ENCODE measurements at regions not wholly inside any gene's neighbourhood (a gene's known extent, or its start where the extent isn't known, plus 50 kb on each side); places are given as distances from the start of the nearest gene placed in this dataset.
A peak's percentile ranks its signal among the peaks of the same experiment; 100 is the strongest.
"Not testable (repeated sequence)": the region's sequence is repeated elsewhere in the genome, so short reads cannot be mapped to it uniquely, and the experiment has no call there.

DNA sequence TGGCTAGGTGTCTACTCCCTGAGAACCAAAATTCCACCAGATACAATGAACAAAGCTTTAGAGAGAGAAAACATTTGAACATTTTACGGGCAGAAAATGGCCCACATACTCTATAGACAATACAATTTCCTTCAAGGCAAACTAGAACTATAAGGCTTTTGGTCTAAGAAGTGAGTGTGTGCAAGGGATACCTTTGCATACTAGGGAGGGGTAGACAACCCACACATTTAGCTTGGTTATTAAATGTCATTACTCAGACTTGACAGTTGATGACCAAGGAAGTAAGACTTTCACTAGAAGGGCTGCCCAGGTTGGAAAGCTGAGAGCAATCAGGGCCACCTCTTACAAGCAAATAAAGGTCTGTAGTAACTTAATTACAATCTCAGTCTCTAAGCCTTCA lies 64.0 kb upstream of the PLEKHM1 start:
- DNase-seq, result not testable (repeated sequence)

DNA sequence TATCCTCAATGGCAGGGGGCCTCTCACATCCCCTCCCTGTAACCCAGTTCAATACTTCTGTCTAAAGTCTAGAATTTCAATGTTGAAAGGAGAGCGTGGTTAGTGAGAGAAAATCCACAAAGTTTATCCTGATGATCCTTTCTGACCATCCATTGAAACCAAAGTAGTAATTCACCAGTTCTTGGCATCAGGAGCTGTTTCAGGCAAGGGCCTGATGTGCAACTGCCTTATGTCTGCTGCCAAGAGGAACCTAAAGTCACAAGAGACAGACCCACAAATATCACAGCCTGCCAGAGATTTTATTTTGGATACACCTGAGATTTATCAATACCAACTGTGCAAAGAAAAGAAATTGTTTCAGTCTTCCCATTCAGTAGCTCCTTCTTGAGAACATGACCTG lies 68.3 kb upstream of the PLEKHM1 start:
- DNase-seq, result not testable (repeated sequence)

DNA sequence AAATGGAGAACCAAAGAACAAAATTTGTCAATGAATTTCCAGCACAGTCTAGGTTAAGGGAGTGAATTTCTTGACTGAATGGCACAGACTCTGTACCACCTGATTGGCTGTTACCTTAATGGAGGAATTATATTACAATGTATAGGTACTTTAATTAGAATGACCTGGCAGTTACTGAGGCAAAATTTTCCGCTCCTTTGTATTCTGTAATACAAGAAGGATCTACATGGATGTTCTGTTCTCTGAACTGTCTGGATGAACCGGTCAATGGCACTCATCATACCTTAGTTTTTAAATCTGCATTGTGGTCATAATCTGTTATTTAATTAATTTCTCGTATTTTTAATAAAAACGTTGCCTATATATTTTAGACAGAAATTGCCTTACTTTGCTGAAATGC lies 72.3 kb upstream of the PLEKHM1 start:
- DNase-seq, result not testable (repeated sequence)

DNA sequence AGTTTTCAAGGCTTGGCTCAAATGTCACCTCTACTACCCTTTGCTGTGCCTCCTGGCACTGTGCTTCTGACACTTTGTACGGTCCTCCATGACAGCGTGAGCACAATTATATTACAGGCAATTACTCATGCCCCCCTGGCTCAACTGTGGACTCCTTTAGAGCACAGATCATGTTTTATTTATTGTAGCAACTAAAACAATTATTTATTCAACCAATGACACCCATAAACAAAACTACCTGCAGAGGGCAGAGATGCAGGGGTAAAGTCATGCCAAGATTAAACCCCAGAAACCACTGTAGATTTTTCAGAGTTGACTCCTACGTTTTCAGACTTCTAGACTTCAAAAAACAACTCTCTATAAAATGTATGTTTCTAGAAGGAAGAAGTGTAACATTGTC lies 72.8 kb upstream of the PLEKHM1 start:
- DNase-seq, result not testable (repeated sequence)

DNA sequence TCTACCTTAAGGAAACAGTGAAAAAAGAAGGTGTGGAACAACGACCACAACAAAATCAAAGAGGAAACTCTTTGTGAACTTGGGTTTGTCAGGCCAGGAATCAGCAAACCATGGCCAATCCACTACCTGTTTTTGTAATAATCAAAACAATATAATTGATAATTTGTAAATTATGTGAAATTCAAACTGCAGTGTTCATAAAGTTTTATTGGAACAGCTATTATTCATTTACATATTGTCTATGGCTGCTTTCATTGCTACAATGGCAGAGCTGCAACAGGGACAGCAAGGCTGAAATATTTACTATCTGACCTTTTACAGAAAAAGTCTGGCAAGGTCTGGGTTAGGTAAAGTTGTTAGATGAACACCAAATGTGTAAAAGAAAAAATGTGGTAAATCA lies 77.8 kb upstream of the PLEKHM1 start:
- not testable (repeated sequence) for DNase-seq

DNA sequence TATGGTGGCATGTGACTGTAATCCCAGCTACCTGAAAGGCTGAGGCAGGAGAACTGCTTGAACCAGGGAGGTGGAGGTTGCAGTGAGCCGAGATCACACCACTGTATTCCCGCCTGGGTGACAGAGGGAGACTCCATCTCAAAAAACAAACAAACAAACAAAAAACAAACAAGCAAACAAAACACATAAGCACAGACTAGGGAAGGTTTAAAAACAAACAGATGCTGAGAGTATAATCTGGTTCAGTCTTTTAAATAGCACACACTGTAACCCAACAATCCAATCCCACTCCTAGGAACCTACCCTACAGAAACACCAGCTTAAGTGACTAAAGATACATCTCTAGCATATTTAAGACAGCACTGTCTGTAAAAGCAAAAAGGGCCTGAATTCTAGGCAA lies 82.8 kb upstream of the PLEKHM1 start:
- DNase-seq, result not testable (repeated sequence)

DNA sequence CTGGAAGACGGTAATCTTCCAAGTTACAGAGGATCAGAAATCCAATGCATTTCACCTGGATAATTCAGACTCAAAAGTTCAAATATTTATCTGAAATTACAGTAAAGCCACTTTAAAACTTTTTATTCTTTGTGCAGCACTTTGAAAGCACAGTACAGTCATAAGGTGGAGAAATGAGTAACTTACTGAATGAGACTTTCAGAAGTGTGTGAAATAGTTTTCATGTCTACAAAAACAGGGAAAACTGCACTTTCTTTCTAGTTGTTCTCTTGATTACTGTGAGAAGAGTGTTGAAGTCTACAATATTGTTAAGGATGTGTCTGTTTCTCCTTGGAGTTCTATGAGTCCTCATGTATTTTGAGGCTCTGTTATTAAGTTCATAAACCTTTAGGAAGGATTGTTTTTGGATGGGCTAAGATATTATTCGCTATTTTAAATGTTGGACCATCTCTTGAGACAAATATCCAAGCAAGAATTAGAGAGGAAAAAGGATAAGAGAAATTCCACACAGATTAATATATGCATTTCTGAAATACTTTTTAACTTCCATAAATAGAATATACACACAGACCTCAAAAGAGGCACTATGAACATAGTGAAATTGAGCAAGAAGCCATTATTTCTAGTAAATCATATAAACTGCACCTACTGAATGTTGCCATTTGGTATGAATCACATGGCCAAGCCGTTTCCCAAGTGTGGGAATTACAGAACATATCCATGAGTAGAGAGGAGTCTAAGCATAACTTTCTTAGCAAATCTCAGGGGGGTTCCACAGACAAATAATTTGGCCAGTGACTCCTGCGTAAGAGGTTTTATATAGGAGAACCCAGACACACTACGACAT lies 83.6 kb upstream of the PLEKHM1 start:
- no peak for DNase-seq

DNA sequence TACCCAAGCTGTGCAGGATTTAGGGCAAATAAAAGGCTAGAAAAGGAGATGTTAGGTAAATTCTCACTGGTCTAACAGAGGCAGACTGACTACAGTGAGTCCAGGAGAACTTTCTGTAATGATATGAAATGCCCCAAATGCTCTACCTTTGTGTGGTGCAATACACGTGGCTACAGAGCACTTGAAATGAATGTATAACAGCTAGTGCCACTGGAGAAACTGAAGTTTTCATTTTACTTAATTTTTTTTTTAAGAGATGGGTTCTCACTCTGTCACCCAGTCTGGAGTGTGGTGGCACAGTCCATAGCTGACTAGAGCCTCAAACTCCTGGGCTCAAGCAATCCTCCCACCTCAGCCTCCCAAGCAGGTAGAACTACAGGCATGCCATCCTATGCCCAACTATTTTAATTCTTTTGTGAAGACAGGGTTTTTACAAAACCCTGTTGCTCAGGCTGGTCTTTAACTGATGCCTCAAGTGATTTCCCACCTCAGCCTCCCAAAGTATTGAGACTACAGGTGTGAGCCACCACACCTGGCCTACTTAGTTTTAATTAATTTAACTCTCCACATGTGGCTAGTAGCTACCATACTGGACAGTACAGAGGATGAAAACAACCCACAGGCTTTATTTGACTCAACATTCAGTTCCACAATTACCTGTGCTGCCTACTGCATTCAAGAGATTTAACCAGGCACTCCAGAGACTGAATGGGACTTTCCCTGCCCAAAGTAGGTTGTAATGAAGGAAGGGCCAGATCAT lies 84.8 kb upstream of the PLEKHM1 start:
- no peak for DNase-seq

DNA sequence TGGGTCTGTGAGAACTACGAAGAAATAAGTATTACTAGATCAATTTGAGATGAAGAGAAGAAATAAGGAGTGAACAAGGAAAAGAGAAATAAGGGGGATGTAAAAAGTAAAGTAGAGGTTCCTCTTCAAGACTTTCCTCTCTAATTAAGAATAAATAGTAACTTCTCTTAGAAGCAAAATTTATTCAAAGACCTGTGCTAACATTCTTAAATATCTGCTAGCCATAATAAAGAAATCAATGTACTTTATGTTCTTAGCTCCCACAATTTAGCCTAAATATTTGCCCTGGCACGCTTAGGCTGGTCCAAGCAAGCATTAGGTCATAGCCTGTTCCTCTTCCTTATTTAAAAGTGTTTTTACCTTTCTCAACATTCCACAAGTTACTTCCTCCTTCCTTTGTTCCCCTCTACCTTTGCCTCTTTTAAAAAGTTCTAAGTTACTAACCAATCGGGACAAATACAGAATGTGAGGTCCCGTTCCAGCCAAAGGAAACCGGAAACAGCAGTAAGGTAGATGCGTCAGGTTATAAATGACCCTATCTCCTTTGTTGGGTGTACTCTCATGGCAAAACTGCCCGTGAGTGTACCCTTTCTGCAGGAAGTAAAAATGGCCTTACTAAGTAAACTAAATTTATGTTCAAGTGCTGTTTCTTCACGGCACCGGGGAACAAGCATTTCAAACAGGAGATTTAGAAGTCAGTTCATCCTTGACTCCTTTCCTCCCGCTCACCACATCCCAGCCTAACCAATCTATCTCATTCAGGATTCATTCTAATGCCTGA lies 86.2 kb upstream of the PLEKHM1 start:
- not testable (repeated sequence) for DNase-seq

DNA sequence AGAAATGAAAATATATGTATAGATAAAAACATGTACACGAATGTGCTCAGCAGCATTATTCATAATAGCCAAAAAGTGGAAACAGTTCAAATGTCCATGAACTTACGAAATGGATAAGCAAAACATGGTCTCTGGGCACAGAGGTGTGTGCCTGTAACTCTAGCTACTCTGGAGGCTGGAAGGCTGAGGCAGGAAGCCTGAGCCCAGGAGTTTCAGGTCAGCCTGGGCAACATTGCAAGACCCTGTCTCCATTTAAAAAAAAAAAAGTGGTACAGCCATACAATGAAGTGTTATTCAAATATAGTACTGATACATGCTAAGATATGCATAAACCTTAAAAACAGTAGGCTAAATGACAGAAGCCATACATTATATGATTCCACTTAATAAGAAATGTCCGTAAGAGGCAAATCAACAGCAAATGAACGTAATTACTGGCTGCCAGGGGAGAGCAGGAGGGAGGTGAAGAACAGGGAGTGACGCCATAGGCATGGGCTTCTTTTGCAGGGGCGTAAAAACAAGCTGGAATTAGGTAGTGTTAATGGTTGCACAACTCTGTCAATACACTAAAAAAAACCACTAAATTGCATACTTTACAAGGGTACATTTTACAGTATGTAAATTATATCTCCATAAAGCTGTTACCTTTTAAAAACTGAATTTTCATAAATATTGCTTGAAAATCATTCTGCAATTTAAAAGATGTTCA lies 87.2 kb upstream of the PLEKHM1 start:
- no peak for DNase-seq

DNA sequence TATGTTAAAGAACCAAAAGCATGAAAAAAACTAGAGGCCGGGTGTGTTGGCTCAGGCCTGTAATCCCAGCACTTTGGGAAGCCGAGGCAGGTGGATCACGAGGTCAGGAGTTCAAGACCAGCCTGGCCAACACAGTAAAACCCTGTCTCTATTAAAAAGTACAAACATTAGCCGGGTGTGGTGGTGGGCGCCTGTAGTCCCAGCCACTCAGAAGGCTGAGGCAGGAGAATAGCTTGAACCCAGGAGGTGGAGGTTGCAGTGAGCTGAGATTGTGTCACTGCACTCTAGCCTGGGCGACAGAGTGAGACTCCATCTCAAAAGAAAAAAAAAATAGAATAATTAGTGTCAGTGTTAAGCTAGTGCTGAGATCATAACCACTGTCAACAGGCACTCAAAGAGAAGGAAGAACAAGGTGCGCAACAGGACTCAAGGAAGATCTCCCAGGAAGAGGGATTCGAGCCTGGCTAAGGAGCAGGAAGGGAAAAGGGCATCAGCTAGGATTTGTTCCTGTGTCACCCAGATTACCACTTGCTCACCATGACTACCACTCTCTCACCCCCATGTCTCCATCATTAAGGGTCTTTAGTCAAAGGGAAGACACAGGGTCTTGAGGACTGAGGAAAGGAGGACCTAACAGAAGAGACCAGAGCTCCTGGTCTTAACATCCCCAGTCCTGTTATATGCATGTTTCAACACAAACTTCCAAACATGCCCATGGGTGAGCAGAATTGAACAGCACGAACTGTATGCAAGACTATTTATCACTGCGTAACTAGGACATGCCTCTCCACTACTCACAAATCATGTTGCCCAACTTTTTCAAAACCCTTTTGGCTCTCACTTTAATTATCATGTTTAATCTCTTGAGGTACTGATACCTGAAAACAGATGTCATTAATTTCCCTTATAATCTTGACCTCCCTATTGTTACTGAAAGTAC lies 88.3 kb upstream of the PLEKHM1 start:
- DNase-seq, result no peak

DNA sequence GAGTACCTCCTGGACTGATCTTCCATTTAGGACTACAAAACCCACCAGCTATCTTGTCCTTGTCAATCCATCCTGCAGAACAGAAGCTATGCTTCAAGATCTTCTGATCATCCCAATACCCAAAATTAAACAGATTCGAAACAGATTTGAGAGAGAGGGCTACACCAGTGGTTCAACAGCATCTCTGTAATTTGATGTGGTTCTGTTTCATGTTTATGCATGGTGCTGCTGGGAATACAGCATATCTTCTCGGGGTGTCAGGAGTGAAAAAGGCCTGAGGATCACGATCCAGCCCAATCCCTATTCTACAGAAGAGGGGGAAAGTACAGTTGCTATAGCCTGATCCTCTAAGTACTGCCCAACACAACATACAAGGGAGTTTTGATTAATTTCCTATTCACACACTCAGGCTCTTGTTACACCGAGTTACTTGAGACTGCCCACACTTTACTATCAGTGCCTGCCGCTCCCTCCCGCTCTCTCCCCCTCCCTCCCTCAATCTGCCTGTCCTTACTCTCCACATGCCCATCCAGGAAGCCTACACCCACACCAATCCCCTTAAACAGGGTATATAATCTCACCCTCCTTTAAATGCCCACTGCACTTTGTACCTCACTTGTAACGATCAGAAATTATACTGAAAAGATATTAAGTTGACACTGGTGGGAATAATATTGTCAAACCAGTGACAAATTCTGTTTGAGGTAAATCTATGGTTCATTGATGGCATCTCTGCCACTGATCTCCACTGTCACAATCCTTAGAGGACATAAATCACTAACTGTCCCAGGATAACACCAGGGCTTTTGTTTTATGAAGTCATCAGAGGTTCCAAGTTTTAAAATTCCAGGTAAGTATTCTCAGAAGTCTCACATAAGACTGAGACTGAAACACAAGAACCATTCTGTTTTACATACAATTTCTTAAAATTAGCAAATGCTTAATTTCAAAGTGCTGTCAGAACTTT lies 89.3 kb upstream of the PLEKHM1 start:
- DNase-seq, result no peak

DNA sequence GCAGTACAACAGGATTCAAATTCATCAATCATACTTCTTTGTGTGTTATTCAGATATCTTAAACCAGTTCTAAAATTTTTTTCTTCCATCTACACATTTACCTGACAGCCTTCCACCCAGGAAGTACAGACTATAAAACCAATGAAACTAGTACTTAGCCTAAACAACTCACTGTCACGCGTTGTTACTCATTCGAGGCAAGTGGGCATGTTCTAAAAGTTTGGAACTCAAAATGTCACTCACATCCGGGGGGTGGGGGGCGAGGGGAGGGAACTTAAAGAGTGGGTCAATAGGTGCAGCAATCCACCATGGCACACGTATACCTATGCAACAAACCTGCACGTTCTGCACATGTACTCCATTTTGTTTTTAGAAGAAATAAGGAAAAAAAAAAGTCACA lies 90.4 kb upstream of the PLEKHM1 start:
- DNase-seq, result no peak

DNA sequence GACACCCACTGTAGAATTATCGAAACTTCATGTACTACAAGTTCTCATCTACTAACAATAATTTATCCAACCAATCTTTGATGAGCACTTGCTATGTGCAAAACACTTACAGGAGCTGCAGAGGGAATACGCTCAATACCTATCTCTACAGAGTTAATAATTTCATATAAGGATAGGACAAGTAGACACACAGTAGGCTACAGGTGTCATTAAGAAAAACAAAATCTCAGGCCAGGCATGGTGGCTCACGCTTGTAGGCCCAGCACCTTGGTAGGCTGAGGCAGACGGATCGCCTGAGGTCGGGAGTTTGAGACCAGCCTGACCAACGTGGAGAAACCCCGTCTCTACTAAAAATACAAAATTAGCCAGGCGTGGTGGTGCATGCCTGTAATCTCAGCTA lies 91.3 kb upstream of the PLEKHM1 start:
- no peak for DNase-seq

DNA sequence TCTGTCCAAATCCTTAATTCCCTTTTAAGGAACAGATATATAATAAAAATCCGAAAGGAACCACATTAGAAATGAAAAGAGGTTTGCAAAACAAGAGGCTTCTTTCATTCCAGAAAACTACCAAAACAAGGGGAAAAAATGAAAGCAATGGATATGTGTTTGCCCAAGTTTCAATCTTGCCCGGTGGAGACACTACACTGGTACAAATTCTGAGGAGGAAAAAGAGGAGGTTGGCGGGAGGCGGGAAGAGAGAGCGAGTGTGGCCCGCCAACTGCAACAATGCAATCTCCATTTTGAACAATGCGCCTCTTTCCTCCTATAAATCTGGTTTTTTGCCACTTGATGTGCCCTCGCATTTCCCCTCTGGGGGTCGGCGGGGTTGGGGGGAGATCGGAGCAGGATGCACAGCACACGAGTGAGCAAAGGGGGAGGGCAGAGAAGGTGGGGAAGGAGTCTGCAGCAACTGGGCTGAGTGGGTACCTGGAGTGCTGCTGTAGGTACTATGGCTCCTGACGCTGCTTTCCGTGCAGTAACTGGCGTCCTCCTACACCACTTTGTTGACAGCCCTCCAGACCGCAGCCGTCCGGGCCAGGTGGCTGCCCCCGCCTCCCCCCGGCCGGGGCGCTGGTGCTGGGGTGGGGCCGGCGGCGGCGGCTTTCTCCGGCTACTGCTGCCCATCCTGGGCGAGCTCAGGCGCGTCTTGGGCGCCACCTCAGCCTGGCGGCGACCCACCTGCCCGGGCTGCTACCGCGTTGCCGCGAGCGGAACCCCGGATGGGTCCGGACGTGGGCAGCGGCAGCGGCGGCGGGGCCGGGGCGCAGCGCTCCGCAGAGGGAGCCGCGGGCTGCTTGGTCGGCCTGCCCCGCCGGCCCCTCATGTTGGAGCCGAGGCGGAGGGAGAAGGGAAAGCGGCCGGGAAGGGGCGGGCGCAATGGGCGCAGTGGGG lies 93.8 kb upstream of the PLEKHM1 start:
- DNase-seq, result peak; percentile 51

DNA sequence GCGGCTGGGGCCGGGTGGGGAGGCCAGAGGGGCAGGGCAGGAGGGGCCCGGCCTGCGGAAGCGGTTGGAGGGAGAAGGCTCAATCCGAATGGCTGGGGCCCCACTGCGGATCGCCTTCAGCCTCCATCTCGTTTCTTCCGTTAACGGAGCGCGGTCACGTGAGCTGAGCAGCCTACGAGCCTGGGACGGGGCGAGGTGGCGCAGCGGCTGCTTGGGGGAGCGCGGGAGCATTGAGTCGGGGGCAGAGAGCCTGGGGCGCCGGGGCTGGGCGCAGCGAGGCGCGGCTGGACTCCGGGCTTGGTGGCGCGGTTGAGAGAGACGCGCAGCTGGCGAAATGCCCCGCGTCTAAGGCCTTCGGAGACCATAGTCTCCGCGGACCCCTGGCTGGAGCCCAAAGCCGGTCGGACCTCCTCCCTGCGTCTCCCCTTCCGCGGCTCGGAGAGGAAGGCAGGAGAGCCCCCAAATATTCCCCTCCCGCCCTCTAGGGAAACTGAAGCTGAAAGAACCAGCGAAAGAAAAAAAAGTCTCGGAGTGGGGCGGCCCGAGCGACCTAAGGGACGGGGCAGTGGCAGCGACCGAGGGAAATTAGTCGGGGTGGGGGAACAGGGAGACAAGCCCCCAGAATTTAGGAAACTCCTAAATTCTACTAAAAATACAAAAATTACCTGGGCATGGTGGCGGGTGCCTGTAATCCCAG lies 94.7 kb upstream of the PLEKHM1 start:
- DNase-seq, result peak; percentile 82

DNA sequence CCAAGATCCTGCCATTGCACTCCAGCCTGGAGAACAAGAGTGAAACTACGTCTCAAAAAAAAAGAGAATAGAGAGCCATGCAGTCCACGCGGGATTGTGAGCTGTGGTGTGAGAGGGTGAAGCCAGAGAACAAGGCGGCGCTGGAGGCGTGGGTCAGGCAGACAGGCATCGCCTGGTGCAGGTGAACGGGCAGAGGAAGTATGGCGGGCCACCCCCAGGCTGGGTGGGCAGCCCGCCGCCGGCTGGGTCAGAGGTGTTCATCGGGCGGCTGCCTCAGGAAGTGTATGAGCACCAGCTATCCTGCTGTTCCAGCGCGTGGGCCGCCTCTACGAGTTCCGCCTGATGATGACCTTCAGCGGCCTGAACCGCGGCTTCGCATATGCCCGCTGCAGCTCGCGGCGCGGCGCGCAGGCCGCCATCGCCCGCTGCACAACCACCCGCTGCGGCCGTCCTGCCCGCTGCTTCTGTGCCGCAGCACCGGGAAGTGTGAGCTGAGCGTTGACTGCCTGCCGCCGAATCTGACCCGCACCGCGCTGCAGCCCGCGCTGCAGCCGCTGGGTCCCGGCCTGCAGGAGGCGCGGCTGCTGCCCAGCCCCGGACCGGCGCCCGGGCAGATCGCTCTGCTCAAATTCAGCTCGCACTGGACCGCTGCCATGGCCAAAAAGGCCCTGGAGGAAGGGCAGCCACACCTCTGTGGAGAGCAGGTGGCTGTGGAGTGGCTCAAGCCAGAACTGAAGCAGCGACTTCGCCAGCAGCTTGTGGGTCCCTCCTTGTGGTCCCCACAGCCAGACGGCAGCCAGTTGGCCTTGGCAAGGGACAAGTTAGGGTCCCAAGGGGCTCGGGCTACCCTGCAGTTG lies 95.5 kb upstream of the PLEKHM1 start:
- DNase-seq, result not testable (repeated sequence)

DNA sequence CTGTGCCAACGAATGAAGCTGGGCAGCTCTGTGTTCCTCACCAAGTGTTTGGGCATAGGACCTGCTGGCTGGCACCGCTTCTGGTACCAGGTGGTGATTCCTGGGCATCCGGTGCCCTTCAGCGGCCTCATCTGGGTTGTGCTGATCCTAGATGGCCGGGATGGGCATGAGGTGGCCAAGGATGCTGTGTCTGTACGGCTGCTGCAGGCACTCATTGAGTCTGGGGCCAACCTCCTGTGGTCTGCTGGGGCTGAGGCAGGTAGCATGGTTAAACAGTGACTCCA lies 96.1 kb upstream of the PLEKHM1 start:
- DNase-seq, result not testable (repeated sequence)

Data from hematopoietic multipotent progenitor cell treated with erythropoietin and hydrocortisone succinate and interleukin-3 and kit ligand, for 8 days (in vitro differentiated cells).